SU-DHL-6 (cell line): ENCODE measurements at regions not wholly inside any gene's neighbourhood (a gene's known extent, or its start where the extent isn't known, plus 50 kb on each side); places are given as distances from the start of the nearest gene placed in this dataset.
"Not testable (repeated sequence)": the region's sequence is repeated elsewhere in the genome, so short reads cannot be mapped to it uniquely, and the experiment has no call there.

ENCODE experiments used
- H2AFZ ChIP-seq: fragments of 200-600 bp; sonication (generic); 2 replicates; pipeline ENCODE4 v1.6.1; 2014; ENCODE audit warnings: low read depth, mild to moderate bottlenecking, moderate library complexity, mixed read lengths, antibody characterized with exemption, low read length; ENCODE audit not compliant: severe bottlenecking
- H3F3A ChIP-seq: fragments of 200-600 bp; shearing (Covaris generic); 2 replicates; pipeline ENCODE4 v1.6.0; 2016; ENCODE audit warnings: antibody characterized with exemption, mild to moderate bottlenecking; ENCODE audit not compliant: insufficient read depth
- H3K27ac ChIP-seq: fragments of 200-600 bp; sonication (generic); 2 replicates; pipeline ENCODE4 v1.5.1; 2016; ENCODE audit warnings: low read depth, mild to moderate bottlenecking, low read length, moderate library complexity, mixed read lengths
- H3K27me3 ChIP-seq: fragments of 200-600 bp; sonication (generic), shearing (Covaris generic); 2 replicates; pipeline ENCODE4 v1.6.0; 2014; ENCODE audit warnings: mild to moderate bottlenecking, low read length
- H3K36me3 ChIP-seq: fragments of 200-600 bp; sonication (generic); 2 replicates; pipeline ENCODE4 v1.6.1; 2014; ENCODE audit warnings: mild to moderate bottlenecking, low read length, mixed read lengths
- H3K4me2 ChIP-seq: fragments of 300-600, 200-600 bp; shearing (Covaris generic), sonication (generic); 2 replicates; pipeline ENCODE4 v1.6.0; 2014; ENCODE audit warnings: low read length, low read depth, mild to moderate bottlenecking; ENCODE audit not compliant: poor library complexity, severe bottlenecking
- H3K4me3 ChIP-seq: fragments of 200-600 bp; sonication (generic); 2 replicates; pipeline ENCODE4 v1.5.1; 2014; ENCODE audit warnings: antibody characterized with exemption, low read length, mild to moderate bottlenecking, mixed read lengths; ENCODE audit not compliant: insufficient read depth, poor library complexity, severe bottlenecking
- H3K79me2 ChIP-seq: fragments of 200-600 bp; sonication (generic); 2 replicates; pipeline ENCODE4 v1.6.1; 2014; ENCODE audit warnings: mild to moderate bottlenecking, low read length, moderate library complexity; ENCODE audit not compliant: insufficient read depth
- H3K9ac ChIP-seq: fragments of 200-600 bp; sonication (generic); 2 replicates; pipeline ENCODE4 v1.7.0; 2014; ENCODE audit warnings: mild to moderate bottlenecking, low read length
- H3K9me2 ChIP-seq: fragments of 200-600 bp; sonication (generic); replicated peaks from 2 replicates; pipeline ENCODE4 v1.6.1; 2014; ENCODE audit warnings: low read length; ENCODE audit not compliant: insufficient read depth
- H3K9me3 ChIP-seq: fragments of 200-600 bp; sonication (generic); 2 replicates; pipeline ENCODE4 v1.6.1; 2014; ENCODE audit warnings: low read length, mixed read lengths; ENCODE audit not compliant: insufficient read depth
- H4K20me1 ChIP-seq: fragments of 200-600 bp; sonication (generic); 2 replicates; pipeline ENCODE4 v1.6.1; 2014; ENCODE audit warnings: low read depth, mild to moderate bottlenecking, antibody characterized with exemption, low read length, moderate library complexity, mixed read lengths
- EZH2phosphoT487 ChIP-seq: fragments of 200-600 bp; sonication (generic), shearing (Covaris generic); conservative IDR thresholded peaks from 2 replicates; pipeline ENCODE4 v1.6.1; 2018; ENCODE audit warnings: mild to moderate bottlenecking, antibody characterized with exemption, low read length, moderate library complexity, mixed read lengths
- TF ChIP-seq, protein P1 (sequence below): fragments of 200-600 bp; sonication (generic); IDR thresholded peaks from one replicate; pipeline ENCODE4 v1.5.1; 2017; ENCODE audit warnings: antibody characterized with exemption, mild to moderate bottlenecking, low read length, moderate library complexity; ENCODE audit not compliant: insufficient read depth, poor library complexity, severe bottlenecking

- Histone ChIP-seq H3K36me3 (no peaks in the 10 kb centered on the region), H3K9me2 (no peaks in the 10 kb centered on the region)
- TF ChIP-seq, protein P1, sequence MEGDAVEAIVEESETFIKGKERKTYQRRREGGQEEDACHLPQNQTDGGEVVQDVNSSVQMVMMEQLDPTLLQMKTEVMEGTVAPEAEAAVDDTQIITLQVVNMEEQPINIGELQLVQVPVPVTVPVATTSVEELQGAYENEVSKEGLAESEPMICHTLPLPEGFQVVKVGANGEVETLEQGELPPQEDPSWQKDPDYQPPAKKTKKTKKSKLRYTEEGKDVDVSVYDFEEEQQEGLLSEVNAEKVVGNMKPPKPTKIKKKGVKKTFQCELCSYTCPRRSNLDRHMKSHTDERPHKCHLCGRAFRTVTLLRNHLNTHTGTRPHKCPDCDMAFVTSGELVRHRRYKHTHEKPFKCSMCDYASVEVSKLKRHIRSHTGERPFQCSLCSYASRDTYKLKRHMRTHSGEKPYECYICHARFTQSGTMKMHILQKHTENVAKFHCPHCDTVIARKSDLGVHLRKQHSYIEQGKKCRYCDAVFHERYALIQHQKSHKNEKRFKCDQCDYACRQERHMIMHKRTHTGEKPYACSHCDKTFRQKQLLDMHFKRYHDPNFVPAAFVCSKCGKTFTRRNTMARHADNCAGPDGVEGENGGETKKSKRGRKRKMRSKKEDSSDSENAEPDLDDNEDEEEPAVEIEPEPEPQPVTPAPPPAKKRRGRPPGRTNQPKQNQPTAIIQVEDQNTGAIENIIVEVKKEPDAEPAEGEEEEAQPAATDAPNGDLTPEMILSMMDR = no peak
- TF ChIP-seq EZH2phosphoT487 = no peak
Observed at GRCh38 chr7:24390376-24391157, 106.6 kb downstream of the NPY start.

GRCh38 chr7:24392774-24393173 lies 108.8 kb downstream of the NPY start:
- TF ChIP-seq, protein P1 = no peak
- no peak for TF ChIP-seq EZH2phosphoT487
- H3K9me3 ChIP-seq = no peaks in the 10 kb centered on the region
- H2AFZ ChIP-seq = no peak overlapping the region
- no peak overlapping the region for H3K4me3 ChIP-seq
- no peaks in the 10 kb centered on the region for H3K9me2 ChIP-seq
- H3K27me3 ChIP-seq = no peaks in the 10 kb centered on the region
- no peak overlapping the region for H3K4me2 ChIP-seq
- no peaks in the 10 kb centered on the region for H3K36me3 ChIP-seq
- H3K27ac ChIP-seq = no peak overlapping the region
- no peaks in the 10 kb centered on the region for H3F3A ChIP-seq
- H3K79me2 ChIP-seq = no peaks in the 10 kb centered on the region
- no peaks in the 10 kb centered on the region for H4K20me1 ChIP-seq
- no peak overlapping the region for H3K9ac ChIP-seq

More at GRCh38 chr7:24390376-24391157, 106.6 kb downstream of the NPY start:
- H4K20me1 ChIP-seq = no peaks in the 10 kb centered on the region
- no peak overlapping the region for H3K9ac ChIP-seq
- H3K4me3 ChIP-seq = no peak overlapping the region
- H2AFZ ChIP-seq = no peak overlapping the region
- H3K27ac ChIP-seq = no peak overlapping the region
- H3F3A ChIP-seq = no peaks in the 10 kb centered on the region
- no peaks in the 10 kb centered on the region for H3K27me3 ChIP-seq
- no peaks in the 10 kb centered on the region for H3K79me2 ChIP-seq
- no peaks in the 10 kb centered on the region for H3K9me3 ChIP-seq
- no peak overlapping the region for H3K4me2 ChIP-seq

DNA sequence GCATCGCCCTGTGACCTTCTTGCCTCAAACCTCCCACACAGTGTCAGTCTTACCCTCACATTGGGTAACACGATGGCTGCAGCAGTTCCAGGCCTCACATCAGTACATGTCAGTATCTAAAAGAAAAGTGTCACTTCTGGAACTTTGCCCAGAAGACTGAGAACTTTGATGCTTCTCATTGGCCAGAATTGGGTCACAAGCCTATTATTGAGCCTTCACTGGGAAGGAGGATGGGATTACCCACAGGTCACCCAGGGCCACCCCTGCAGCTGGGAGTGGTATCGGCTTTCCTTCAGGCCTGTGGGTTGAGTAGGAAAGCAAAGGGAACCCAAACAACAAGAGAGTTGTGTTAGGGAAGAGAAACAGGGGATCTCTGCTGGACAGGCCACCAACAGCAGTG lies 111.5 kb downstream of the NPY start:
- no peak overlapping the region for H3K9ac ChIP-seq

DNA sequence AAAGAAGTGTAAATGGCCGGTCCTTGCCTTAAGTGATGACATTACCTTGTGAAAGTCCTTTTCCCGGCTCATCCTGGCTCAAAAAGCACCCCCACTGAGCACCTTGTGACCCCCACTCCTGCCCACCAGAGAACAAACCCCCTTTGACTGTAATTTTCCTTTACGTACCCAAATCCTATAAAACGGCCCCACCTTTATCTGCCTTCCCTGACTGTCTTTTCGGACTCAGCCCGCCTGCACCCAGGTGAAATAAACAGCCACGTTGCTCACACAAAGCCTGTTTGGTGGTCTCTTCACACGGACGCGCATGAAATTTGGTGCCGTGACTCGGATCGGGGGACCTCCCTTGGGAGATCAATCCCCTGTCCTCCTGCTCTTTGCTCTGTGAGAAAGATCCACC lies 112.4 kb downstream of the NPY start:
- H3K4me3 ChIP-seq, H3K9me2 ChIP-seq, H3K79me2 ChIP-seq, H3K27ac ChIP-seq, H3K9ac ChIP-seq, H3K36me3 ChIP-seq, H3K4me2 ChIP-seq, H4K20me1 ChIP-seq, H2AFZ ChIP-seq, H3K9me3 ChIP-seq, H3F3A ChIP-seq, H3K27me3 ChIP-seq: not testable (repeated sequence)

More for the DNA sequence above, 111.5 kb downstream of the NPY start:
- Histone ChIP-seq H2AFZ (no peak overlapping the region), H3K36me3 (no peaks in the 10 kb centered on the region), H3K4me2 (no peak overlapping the region), H3F3A (no peaks in the 10 kb centered on the region), H4K20me1 (no peaks in the 10 kb centered on the region), H3K4me3 (no peak overlapping the region), H3K27ac (no peak overlapping the region), H3K79me2 (no peaks in the 10 kb centered on the region), H3K9me2 (no peaks in the 10 kb centered on the region), H3K9me3 (no peaks in the 10 kb centered on the region), H3K27me3 (no peaks in the 10 kb centered on the region)
- TF ChIP-seq, protein P1 = no peak
- TF ChIP-seq EZH2phosphoT487 = no peak
